ENCODE measurements at regions not wholly inside any gene's neighbourhood (a gene's known extent, or its start where the extent isn't known, plus 50 kb on each side); places are given as distances from the start of the nearest gene placed in this dataset.
"Not testable (repeated sequence)": the region's sequence is repeated elsewhere in the genome, so short reads cannot be mapped to it uniquely, and the experiment has no call there.

- DNase-seq (ENCODE audit: low spot score): no peak
Observed at GRCh38 chr2:7676714-7677113, 759.5 kb downstream of the RNF144A start.

GRCh38 chr2:7681881-7682461, 764.8 kb downstream of the RNF144A start:
- DNase-seq (ENCODE audit: low spot score): no peak

GRCh38 chr2:7683196-7683595, 766.0 kb downstream of the RNF144A start:
- no peak for DNase-seq (ENCODE audit: low spot score)

- no peak for DNase-seq (ENCODE audit: low spot score)
Observed at GRCh38 chr2:7683708-7684107, 766.5 kb downstream of the RNF144A start.

- DNase-seq (ENCODE audit: low spot score): no peak
Observed at GRCh38 chr2:7685342-7686015, 768.3 kb downstream of the RNF144A start.

- no peak for DNase-seq (ENCODE audit: low spot score)
Observed at GRCh38 chr2:7686016-7686385, 768.8 kb downstream of the RNF144A start.

- DNase-seq (ENCODE audit: low spot score): no peak
Observed at GRCh38 chr2:7691961-7692656, 774.9 kb downstream of the RNF144A start.

- no peak for DNase-seq (ENCODE audit: low spot score)
Observed at GRCh38 chr2:7692657-7693161, 775.5 kb downstream of the RNF144A start.

GRCh38 chr2:7693246-7694075, 776.2 kb downstream of the RNF144A start:
- no peak for DNase-seq (ENCODE audit: low spot score)

GRCh38 chr2:7694076-7694985, 777.1 kb downstream of the RNF144A start:
- no peak for DNase-seq (ENCODE audit: low spot score)

GRCh38 chr2:7696556-7696955, 779.3 kb downstream of the RNF144A start:
- DNase-seq (ENCODE audit: low spot score): not testable (repeated sequence)

GRCh38 chr2:7697052-7697451, 779.8 kb downstream of the RNF144A start:
- DNase-seq (ENCODE audit: low spot score): no peak

- DNase-seq (ENCODE audit: low spot score): no peak
Observed at GRCh38 chr2:7701791-7702190, 784.6 kb downstream of the RNF144A start.

GRCh38 chr2:7703048-7703447, 785.8 kb downstream of the RNF144A start:
- DNase-seq (ENCODE audit: low spot score): no peak

- DNase-seq (ENCODE audit: low spot score): no peak
Observed at GRCh38 chr2:7703543-7704144, 786.4 kb downstream of the RNF144A start.

GRCh38 chr2:7704296-7704865, 787.2 kb downstream of the RNF144A start:
- no peak for DNase-seq (ENCODE audit: low spot score)

- DNase-seq (ENCODE audit: low spot score): no peak
Observed at GRCh38 chr2:7706791-7707190, 789.6 kb downstream of the RNF144A start.

- no peak for DNase-seq (ENCODE audit: low spot score)
Observed at GRCh38 chr2:7707723-7708122, 790.5 kb downstream of the RNF144A start.

- no peak for DNase-seq (ENCODE audit: low spot score)
Observed at GRCh38 chr2:7709907-7710306, 792.7 kb downstream of the RNF144A start.

GRCh38 chr2:7711167-7711566, 794.0 kb downstream of the RNF144A start:
- no peak for DNase-seq (ENCODE audit: low spot score)

Data from putamen (tissue), 1 donor.